ENCODE measurements at regions not wholly inside any gene's neighbourhood (a gene's known extent, or its start where the extent isn't known, plus 50 kb on each side); places are given as distances from the start of the nearest gene placed in this dataset.

DNA sequence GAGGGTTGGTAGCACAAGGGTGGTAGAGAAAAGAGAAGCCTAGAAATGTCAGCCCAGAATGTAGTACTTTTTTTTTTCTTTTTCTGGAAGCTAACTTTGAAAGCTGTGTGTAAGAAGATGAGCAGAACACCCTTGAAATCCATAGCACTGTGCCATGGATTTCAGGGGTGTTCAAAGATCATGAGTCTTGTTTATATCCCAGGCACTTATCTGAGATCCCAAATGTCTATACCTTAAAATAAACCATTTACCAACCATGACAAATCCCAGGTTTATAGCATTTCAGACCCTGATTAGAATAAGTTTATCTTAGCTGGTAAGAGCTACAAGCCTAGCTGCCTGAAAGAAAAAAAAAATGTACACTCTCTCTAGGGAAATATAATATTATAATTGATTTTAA is 389.9 kb upstream of the ANXA10 start:
- DNase-seq (ENCODE audit: low read depth) = no peak

DNA sequence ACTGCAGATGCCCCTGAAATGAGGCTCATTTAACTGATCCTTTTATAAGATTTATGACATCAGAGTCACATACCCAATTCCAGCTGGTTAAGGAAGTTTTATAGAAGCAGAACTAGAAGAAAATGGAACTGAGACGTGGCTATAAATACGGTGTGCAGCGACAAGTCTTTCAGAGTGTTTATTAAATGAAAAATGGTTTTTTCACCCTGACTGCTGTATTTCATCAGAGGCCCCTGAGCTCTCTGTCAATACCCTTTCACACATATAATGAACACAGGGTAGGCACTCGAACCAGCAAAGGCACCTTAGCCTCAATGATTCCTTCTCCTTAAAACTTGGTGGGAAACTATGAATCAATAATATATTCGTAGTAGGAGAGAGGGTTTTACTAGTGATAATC is 380.8 kb upstream of the ANXA10 start:
- no peak for DNase-seq (ENCODE audit: low read depth)

DNA sequence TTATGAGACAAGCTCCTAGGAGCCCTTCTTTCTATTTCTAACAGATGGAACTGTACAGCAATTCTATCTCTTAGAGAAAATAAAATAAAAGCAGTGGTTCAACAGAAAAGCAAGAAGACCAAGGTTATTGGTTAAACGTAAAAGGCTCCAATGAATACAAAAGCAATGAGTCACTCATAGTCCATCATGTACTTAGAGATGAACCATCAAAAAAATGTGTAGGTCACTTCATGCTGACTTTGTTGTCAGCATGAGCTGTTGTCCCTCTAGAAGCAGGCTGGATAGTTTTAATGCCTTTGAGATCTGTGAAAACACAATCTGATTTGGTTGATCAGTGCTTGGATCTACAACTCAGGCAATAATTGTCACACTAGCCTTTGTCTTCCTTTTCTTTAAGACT is 378.6 kb upstream of the ANXA10 start:
- no peak for DNase-seq (ENCODE audit: low read depth)

DNA sequence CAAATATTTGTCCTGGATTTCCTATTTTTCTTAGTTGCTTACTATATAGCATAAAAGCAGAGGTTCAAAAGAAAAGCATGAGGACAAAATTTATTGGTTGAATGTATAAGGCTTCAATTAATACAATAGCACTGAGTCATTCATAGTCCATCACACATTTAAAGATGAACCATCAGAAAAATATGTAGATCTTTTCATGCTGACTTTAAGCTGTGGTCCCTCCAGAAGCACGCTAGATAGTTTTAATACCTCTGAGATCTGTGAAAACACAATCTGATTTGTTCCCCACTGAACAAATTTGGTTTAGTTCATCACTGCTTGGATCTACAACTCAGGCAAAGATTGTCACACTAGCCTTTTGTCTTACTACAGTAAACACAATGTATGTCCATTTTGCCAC is 377.2 kb upstream of the ANXA10 start:
- no peak for DNase-seq (ENCODE audit: low read depth)

DNA sequence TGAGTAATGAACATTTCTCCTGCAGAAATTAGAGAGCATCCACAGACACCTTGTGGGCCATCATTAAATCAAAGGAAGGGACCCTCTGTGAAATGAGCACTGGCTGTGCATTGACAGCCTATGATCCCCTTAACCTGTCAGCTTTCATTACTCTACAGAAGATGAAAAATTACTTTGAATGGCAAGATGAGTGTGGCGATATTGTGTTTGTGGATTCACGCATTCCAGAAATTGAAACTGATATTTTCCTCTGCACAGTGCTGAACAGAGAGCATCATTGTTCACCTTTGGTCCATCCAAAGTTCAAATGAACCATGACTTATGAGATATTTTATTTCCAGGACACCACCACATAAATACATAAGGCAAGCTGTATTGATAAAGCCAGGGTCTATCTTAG is 374.8 kb upstream of the ANXA10 start:
- DNase-seq (ENCODE audit: low read depth) = no peak

DNA sequence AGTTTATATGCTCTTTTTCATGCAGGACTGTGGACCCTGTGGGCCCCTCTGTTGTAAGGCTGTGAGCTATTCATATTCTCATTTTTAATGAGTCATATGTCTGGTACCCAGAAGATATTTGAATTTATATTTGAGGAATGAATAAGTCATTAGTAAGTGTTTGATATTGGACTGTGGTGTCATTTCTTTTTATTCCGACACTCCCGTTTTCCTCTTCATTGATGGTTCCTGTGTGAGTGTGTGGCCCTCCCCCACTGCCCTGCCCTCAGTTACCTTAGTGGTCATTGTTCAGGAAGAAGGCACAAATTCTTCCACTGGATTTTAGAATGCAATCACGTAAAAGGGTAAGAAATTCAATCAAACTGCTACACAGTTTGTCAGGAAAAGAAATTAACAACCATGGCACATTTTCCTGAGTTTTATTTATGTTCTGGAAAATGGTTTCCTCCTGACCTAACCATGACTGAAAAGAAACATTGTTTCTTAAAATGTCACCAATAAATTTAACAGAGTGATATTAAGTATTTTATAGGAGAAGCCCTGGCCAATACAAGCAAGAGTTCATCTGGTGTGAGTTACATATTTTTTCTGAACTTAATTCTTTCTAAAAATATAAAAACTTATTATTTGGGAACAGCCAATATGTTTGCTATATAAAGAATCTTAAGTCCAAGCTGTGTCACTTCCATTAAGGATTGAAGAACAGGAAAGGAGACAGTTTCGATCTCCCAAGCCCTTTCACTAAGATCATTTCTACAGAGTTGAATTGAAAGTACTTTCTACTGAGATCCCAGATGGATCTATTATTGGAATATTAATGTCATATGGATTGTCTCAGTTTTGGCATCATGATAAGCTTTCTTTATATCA is 370.5 kb upstream of the ANXA10 start:
- DNase-seq (ENCODE audit: low read depth) = no peak

DNA sequence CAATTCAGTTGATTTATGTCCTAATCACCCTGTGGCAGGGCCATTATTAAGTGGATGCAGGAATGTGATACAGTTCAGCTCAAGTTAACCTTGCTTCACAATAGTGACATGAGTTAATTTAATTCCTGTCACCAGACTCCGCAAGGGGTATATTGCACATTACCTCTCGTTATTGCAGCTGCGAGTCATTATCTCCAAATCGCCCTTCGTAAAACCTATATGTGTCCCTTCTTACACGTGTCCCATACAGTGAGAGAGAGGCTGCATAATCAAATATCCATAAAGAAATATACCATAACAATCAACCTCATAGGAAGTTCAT is 369.9 kb upstream of the ANXA10 start:
- DNase-seq (ENCODE audit: low read depth) = no peak

DNA sequence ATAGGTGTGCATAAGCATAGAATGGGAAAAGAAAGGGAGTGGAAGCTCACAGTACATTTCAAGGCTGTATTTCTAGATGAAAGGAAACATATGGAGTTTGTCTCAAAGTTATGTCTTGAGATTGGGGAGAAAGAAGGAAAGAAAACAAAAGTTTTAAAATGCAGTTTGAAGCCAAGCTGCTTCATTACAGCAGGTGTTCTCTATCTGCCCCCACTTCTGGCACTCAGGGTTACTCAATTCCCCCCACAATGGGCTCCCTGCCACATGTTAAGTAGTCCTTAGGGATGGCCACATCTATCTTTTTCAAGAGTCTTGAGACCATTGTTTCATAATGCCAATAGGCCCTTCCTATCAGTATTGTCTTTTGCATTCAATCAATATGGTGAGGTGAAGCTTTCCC is 367.4 kb upstream of the ANXA10 start:
- DNase-seq (ENCODE audit: low read depth) = no peak

DNA sequence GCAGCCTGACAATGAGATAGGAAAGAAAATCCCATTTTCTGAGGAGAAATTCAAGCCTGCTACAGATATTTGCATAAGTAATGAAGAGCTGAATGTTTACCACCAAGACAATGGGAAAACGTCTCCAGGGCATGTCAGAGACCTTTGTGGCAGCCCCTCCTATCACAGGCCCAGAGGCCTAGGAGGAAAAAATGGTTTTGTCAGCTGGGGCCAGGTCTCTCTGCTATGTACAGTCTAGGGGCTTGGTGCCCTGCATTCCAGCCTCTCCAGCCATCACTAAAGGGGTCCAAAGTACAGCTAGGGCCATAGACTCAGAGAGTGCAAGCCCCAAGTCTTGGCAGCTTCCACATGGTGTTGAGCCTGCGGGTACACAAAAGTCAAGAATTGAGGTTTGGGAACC is 361.6 kb upstream of the ANXA10 start:
- DNase-seq (ENCODE audit: low read depth) = no peak

DNA sequence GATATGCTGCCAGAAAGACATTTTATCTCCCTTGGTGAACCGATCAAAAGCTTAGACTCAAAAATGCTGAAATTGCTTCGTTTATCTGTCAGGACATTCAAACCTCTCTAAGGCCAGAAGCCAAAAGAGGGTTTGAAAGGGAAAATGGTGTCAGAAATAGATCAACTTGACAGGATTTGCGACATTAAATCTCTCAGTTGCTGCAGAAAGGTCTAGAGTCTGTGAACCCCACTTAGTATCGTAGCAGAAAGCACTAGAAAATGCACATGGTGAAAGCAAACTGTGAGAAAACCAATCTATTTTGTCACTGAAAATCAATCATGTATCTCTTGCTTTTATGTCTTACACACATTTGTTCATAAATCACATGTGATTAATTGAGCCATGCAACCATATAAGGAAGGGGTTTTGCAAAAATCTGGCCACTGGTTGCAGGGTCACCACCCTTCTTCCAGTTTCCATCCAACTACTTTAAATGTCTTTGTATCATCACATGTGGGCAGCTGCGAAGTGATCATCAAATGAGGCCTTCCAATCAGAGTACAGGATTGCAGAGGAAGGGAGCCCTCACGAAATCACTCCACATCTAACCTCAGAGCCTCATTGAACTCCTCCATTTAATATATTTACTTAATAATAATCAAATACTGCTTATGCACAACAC is 347.2 kb upstream of the ANXA10 start:
- DNase-seq (ENCODE audit: low read depth) = no peak

DNA sequence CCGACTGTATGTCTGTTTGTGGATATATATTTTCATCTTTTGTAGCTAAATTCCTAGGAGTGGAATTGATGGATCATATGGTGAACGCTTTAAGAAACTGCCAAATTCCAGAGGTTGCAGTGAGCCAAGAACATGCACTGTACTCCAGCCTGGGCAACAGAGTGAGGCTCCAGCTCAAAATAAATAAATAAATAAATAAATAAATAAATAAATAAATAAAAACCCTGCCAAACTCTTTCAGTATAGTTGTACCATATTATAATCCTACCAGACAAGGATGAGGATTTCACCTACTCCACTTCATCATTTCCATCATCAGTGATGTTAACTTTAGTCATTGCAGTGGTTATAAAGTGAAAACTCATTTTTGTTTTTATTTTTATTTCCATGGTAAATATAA is 325.1 kb upstream of the ANXA10 start:
- DNase-seq (ENCODE audit: low read depth) = no peak

DNA sequence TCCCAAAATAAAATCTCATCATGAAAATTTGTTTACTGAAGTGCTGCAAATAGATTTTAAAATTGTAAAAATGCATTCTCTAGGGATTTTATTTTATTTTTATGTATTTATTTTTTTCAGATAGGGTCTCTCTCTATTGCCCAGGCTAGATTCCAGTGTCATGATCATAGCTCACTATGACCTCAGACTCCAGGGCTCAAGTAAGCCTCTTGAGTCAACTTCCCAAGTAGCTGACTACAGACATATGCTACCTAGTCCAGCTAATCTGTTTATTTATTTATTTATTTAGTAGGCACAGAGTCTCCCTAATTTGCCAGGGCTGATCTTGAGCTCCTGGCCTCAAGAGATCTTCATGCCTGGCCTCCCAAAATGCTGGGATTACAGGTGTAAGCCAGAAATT is 317.7 kb upstream of the ANXA10 start:
- no peak for DNase-seq (ENCODE audit: low read depth)

DNA sequence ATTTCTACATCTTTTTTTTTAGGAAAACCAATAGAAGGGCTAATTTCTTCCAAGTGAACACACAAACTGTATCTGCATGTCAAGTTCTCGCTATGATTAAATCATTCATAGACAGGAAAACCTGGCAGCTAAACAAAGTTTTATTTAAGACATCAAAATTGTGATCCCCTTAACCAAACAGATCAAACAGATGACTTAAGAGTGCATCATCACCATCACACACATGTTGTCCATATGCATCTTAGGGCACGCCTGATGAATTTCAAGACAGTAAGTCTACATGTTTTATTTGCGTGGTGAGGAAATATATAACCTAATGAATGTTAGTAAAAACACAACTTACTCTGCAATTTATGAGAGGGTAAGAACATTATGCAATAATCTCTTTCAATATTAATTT is 317.0 kb upstream of the ANXA10 start:
- DNase-seq (ENCODE audit: low read depth) = no peak

DNA sequence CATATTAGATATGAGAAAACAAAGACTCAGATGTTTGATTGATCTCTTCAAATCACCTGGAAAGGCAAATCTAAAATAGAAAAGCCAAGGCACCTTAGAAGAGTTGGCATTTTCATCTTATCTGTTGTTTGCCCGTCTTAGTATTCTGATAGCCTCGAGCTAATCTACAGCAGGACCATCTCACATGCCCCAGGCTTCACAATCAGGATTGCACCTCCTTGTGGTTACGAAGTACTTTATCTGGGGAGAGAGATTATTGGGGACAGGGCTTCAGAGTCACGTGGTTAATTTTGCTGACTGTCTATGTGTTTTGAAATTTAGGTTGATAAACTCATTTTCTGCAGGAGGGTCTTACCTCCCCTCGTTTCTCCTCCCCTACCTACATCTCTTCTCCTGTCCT is 313.1 kb upstream of the ANXA10 start:
- DNase-seq (ENCODE audit: low read depth) = no peak

DNA sequence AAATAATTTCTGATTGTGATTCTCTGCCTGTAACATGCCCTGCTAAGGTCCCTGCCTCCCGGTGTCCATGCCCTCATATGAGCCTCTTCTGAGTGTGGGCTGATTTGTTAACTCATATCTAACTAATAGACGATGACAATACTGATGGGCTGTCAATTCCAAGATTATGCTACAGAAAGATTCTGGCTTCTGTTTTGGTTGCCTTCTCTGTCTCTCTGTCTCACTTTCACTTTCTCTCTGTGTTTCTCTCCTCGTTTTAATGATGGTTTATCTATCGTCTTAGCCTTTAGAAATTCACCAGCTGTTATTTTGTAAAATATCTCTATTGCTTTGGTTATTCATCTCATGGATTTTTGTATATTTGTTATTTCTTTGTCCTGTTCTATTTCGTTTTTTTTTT is 312.5 kb upstream of the ANXA10 start:
- DNase-seq (ENCODE audit: low read depth) = no peak

DNA sequence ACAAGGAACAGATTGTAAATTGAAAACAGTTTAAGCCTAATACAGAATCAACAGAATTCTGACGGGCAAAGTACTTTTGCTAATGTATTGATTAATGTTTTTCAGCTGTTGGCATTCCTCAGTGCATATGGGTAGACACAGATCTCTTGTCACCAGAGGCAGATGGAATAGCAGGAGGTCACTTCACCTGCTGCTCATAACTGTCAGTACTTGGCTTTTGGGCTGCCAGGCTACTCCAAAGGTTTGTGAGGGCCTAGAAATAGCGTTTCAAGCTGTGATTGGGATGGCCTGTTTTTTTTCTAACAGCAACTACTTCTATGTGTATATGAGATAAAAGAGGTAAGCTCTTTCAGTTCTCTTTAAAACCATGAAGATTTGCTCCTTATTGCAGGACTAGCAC is 307.5 kb upstream of the ANXA10 start:
- DNase-seq (ENCODE audit: low read depth) = no peak

DNA sequence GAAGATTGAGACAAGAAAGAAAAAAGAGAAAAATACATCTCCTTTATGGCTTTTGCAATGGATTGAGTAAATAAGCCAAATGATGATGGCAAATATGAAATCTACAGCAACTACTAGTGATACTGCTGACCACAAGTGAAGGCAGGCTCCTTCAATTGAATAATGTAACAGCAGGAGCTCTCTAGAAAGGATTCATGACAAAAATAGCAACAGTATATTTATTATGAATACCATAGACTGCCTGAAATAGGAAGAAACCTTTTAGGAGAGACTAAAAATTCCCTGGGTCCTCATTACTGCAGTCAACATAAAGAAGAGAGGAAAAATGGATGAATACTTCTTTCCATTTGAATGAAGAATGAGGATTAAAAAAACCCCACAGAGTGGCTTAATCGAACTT is 306.8 kb upstream of the ANXA10 start:
- no peak for DNase-seq (ENCODE audit: low read depth)

DNA sequence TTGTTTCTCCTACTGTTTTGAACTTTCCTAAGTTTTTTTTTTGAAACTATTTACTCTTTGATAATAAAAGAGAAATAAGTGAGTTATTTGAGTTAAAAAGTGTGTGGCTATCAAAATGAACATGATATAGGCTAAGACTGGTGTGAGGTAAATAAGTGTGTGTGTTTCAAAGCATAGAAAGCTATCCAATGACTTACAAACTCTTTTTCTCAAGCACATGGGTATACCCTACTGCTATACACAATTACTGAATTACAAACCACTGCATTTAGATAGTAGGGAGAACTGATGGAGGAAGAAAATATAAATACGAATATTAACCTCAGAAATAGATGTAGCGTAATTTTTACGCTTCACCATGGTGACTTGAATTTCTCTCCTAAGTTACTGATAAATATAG is 305.8 kb upstream of the ANXA10 start:
- DNase-seq (ENCODE audit: low read depth) = no peak

DNA sequence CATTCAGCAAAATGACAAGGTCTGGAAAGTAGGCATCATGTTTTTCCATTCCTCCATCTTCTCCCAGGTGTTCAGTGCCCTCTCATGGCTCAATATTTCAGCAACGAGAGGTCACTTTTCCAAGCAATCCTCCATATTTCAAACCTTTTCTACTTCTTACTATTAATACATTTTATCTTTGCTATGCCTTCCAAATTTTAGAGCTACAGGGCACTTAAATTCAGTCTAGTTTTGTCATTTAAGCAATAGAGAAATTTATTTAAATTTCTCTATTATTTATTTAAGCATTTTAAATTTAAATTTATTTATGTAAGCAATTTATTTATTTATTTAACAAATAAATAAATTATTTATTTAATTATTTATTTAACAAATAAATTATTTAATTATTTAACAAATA is 305.1 kb upstream of the ANXA10 start:
- no peak for DNase-seq (ENCODE audit: low read depth)

DNA sequence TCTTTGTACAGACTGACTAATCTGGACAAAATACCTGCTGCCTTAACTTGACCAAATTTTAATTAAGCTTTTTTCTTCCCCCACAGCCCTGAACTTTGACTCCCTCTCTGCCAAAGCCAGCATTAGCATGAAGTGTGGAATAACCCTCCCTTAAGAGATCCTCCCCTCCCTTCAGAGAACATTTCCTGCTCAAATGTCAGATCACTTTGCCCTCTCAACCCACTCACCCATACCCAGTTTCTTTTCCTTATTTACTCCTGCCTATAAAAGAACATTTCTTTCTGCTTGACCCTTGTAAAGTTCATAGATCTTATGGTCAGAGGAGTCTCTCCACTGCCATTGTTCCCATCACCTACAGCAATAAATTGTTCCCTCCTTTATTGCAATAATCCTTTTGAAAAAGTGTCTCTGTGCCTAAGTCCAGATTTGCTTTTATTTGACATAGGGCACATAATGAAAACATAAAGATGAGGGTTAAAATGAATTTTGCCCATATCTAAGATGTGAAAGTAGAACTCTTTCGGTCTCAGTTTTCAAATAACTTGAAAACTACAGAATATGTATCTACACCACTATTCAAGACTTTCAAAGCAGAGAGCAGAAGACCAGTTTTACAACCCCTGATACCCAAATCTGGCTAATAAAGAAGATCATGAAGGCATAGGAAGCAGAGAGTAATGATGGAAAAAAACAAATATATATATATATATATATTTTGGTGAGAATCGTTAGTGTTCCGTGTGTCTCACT is 289.7 kb upstream of the ANXA10 start:
- no peak for DNase-seq (ENCODE audit: low read depth)

DNA sequence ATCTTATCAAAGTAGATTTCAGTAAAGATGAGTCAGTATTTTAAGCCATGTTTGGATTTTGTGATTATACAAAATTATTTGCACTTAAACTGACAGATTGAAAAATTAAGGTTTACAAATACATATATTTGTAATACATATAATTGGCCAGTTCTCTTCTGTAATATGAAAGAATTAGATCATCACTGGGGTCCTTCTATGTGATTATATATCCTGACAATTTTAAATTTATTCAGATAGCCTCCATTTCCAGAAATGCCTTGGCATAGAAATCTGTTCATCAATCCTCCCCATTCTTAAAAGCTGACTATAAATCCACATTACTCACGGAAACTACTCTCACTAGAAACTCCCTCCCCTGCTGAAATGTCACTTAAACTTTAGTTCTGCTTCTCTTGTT is 280.4 kb upstream of the ANXA10 start:
- DNase-seq (ENCODE audit: low read depth) = no peak

DNA sequence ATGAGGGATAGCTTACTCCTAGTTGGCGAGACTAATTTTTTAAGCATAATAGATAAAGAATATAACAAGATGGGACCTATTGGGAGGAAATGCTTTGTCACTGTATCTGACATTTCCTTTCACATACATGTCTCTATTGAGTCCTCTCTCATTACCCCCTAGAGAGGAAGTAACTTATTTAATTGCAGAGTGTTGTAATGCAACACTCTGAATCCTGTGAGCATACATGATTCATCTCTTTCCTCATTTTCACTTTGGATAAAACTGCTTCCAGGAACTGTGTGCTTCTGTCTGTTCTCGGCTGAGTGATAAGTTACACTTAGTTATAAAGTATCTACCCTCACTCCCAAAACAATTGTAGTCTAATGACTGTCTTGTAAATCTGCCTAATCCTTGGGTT is 266.1 kb upstream of the ANXA10 start:
- no peak for DNase-seq (ENCODE audit: low read depth)

DNA sequence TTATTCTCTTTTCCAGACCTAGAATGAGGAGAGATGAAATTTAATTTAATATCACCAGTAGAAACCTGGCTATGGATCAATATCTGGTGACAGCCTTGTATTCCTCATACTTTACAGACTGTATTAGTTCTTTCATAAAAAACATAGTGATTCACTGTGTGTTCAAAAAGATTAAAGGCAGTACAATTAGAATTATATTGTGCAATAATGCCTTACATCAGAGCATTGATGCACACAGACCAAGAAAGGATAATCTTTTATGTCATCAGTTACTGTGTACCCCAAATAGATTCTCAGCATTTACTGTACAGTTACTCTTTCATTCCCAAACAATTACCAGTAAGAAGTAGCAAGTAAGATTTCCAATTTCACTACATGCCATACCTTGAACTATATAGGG is 260.5 kb upstream of the ANXA10 start:
- DNase-seq (ENCODE audit: low read depth) = no peak
